ENCODE measurements at regions not wholly inside any gene's neighbourhood (a gene's known extent, or its start where the extent isn't known, plus 50 kb on each side); places are given as distances from the start of the nearest gene placed in this dataset.

DNA sequence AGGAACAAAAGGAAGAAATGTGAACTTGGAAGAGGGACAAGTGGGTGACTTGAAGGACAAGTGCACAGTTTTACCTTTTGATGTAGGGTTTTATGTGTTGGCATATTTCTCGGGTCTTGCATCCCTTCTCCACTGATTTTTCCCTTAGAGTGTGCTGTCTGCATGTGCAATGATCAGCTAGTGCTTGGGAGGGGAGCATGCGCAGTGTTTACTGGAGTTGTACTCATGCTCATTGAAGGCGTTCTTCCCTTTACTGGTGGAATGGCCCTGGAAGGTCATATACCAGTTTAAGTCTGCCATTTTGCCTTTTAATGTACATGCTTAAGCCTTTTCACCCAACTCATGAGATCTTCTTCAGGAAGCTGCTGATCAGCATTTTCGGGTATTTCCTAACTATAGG lies 1168.0 kb downstream of the SUCLG1 start:
- TF ChIP-seq, protein P1, sequence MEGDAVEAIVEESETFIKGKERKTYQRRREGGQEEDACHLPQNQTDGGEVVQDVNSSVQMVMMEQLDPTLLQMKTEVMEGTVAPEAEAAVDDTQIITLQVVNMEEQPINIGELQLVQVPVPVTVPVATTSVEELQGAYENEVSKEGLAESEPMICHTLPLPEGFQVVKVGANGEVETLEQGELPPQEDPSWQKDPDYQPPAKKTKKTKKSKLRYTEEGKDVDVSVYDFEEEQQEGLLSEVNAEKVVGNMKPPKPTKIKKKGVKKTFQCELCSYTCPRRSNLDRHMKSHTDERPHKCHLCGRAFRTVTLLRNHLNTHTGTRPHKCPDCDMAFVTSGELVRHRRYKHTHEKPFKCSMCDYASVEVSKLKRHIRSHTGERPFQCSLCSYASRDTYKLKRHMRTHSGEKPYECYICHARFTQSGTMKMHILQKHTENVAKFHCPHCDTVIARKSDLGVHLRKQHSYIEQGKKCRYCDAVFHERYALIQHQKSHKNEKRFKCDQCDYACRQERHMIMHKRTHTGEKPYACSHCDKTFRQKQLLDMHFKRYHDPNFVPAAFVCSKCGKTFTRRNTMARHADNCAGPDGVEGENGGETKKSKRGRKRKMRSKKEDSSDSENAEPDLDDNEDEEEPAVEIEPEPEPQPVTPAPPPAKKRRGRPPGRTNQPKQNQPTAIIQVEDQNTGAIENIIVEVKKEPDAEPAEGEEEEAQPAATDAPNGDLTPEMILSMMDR (IDR thresholded peaks at IDR 0.05; ENCODE audit: low read length) = no peak
- TF ChIP-seq EZH2phosphoT487 (IDR thresholded peaks at IDR 0.05; ENCODE audit: low read length) = no peak
- no peak for TF ChIP-seq EZH2 (optimal IDR thresholded peaks at IDR 0.05; ENCODE audit: low read depth, low read length)
- H3K9ac ChIP-seq (ENCODE audit: low read length) = no peak overlapping the region
- no peak for DNase-seq
- no peak overlapping the region for H3K27ac ChIP-seq (ENCODE audit: low read length)
- H3K4me3 ChIP-seq (ENCODE audit: low read length) = no peak overlapping the region
- no peak overlapping the region for H2AFZ ChIP-seq (ENCODE audit: low read length)
- H3K9me3 ChIP-seq (replicated peaks; ENCODE audit: insufficient read depth, low read length) = no peaks in the 10 kb centered on the region
- no peaks in the 10 kb centered on the region for H3F3A ChIP-seq (ENCODE audit: insufficient read depth, low read length)
- H4K20me1 ChIP-seq (ENCODE audit: insufficient read depth, low read length) = no peaks in the 10 kb centered on the region
- no peaks in the 10 kb centered on the region for H3K27me3 ChIP-seq (replicated peaks; ENCODE audit: insufficient read depth, low read length)
- no peaks in the 10 kb centered on the region for H3K36me3 ChIP-seq (replicated peaks; ENCODE audit: insufficient read depth, low read length)
- no peak overlapping the region for H3K4me2 ChIP-seq (ENCODE audit: low read depth, low read length)
- H3K9me2 ChIP-seq (replicated peaks; ENCODE audit: insufficient read depth, low read length) = no peaks in the 10 kb centered on the region
- H3K4me1 ChIP-seq (ENCODE audit: low read length) = no peaks in the 10 kb centered on the region
- no peaks in the 10 kb centered on the region for H3K79me2 ChIP-seq (ENCODE audit: low read length)

DNA sequence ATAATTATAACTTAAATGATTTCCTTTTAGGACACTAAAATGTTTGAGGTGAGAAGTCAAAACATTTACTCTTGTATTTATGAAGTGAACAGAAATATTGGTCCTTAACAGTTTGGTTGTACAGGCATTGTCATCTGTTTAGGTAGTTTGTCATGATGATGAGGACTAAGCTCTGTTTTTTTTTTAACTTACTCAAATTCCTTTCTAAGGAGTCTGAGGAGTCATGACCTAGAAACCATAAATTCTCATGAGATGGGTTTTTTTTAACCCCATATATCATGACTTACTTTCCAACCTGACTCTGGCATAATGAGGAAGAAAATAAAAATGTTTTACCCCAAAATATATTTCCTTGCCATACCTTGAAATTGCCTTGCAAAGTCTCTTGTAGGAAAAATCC lies 1176.2 kb downstream of the SUCLG1 start:
- H3K36me3 ChIP-seq (replicated peaks; ENCODE audit: insufficient read depth, low read length) = no peaks in the 10 kb centered on the region
- H3K4me1 ChIP-seq (ENCODE audit: low read length) = no peaks in the 10 kb centered on the region
- H3K9ac ChIP-seq (ENCODE audit: low read length) = no peak overlapping the region
- H3K79me2 ChIP-seq (ENCODE audit: low read length) = no peaks in the 10 kb centered on the region
- H3K4me2 ChIP-seq (ENCODE audit: low read depth, low read length) = no peak overlapping the region
- no peaks in the 10 kb centered on the region for H4K20me1 ChIP-seq (ENCODE audit: insufficient read depth, low read length)
- DNase-seq = no peak
- H3K4me3 ChIP-seq (ENCODE audit: low read length) = no peak overlapping the region
- no peaks in the 10 kb centered on the region for H3F3A ChIP-seq (ENCODE audit: insufficient read depth, low read length)
- no peak for TF ChIP-seq EZH2 (optimal IDR thresholded peaks at IDR 0.05; ENCODE audit: low read depth, low read length)
- TF ChIP-seq, protein P1 (IDR thresholded peaks at IDR 0.05; ENCODE audit: low read length) = no peak
- no peak for TF ChIP-seq EZH2phosphoT487 (IDR thresholded peaks at IDR 0.05; ENCODE audit: low read length)
- no peak overlapping the region for H2AFZ ChIP-seq (ENCODE audit: low read length)
- H3K27ac ChIP-seq (ENCODE audit: low read length) = no peak overlapping the region
- no peaks in the 10 kb centered on the region for H3K9me2 ChIP-seq (replicated peaks; ENCODE audit: insufficient read depth, low read length)
- no peaks in the 10 kb centered on the region for H3K9me3 ChIP-seq (replicated peaks; ENCODE audit: insufficient read depth, low read length)
- no peaks in the 10 kb centered on the region for H3K27me3 ChIP-seq (replicated peaks; ENCODE audit: insufficient read depth, low read length)

DNA sequence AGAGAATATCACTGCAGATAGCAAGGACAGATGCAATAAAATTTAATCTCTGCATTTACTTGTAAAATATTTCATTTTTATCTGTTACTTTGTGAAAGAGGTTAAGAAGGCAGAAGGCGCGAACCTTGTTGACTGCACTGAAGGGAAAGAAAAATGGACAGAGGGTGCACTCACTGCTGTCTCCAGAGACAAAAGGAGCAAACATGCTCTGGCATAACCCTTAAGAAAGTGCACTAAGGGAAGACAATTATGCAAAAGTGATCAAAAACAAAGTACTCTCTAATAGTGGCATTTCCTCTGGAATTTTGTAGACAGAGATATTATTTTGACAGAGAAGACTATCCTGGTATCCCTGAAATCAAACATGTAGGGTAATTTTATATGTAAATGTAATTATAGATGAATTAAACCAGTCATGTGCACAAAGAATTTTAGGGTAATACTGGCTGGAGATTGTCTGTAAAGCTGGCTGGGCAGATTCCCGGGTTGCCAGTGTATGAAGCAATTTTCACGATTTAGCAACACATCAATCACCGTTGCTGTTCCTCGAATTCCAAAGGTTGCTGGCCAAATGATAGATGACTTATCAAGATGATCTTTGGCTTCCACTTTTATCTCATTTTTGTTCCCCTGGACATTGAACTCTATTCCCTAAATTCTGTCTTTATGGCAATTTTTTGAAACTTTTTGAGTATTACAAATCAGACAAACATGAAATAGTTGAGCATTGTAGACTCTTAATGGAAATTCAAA lies 1176.9 kb downstream of the SUCLG1 start:
- H3K4me2 ChIP-seq (ENCODE audit: low read depth, low read length) = no peak overlapping the region
- H3K27me3 ChIP-seq (replicated peaks; ENCODE audit: insufficient read depth, low read length) = no peaks in the 10 kb centered on the region
- TF ChIP-seq EZH2phosphoT487 (IDR thresholded peaks at IDR 0.05; ENCODE audit: low read length) (no peak), EZH2 (optimal IDR thresholded peaks at IDR 0.05; ENCODE audit: low read depth, low read length) (no peak)
- TF ChIP-seq, protein P1 (IDR thresholded peaks at IDR 0.05; ENCODE audit: low read length) = no peak
- H3K79me2 ChIP-seq (ENCODE audit: low read length) = no peaks in the 10 kb centered on the region
- no peaks in the 10 kb centered on the region for H3K9me3 ChIP-seq (replicated peaks; ENCODE audit: insufficient read depth, low read length)
- H3K4me1 ChIP-seq (ENCODE audit: low read length) = no peaks in the 10 kb centered on the region
- no peak overlapping the region for H3K9ac ChIP-seq (ENCODE audit: low read length)
- H3K9me2 ChIP-seq (replicated peaks; ENCODE audit: insufficient read depth, low read length) = no peaks in the 10 kb centered on the region
- DNase-seq = no peak
- H3K4me3 ChIP-seq (ENCODE audit: low read length) = no peak overlapping the region
- H3F3A ChIP-seq (ENCODE audit: insufficient read depth, low read length) = no peaks in the 10 kb centered on the region
- H3K36me3 ChIP-seq (replicated peaks; ENCODE audit: insufficient read depth, low read length) = no peaks in the 10 kb centered on the region
- no peak overlapping the region for H3K27ac ChIP-seq (ENCODE audit: low read length)
- no peak overlapping the region for H2AFZ ChIP-seq (ENCODE audit: low read length)
- H4K20me1 ChIP-seq (ENCODE audit: insufficient read depth, low read length) = no peaks in the 10 kb centered on the region
